SK-N-MC (cell line): ENCODE measurements at regions not wholly inside any gene's neighbourhood (a gene's known extent, or its start where the extent isn't known, plus 50 kb on each side); places are given as distances from the start of the nearest gene placed in this dataset.

Experiments
- DNase-seq: peaks from one replicate; pipeline ENCODE4 v3.0.0-alpha.2; 2011; ENCODE audit warnings: low read depth, low spot score
- H3K27ac ChIP-seq: fragments of 200-600 bp; sonication (generic); 2 replicates; pipeline ENCODE4 v1.5.1; 2016; ENCODE audit warnings: mixed run types
- H3K36me3 ChIP-seq: fragments of 200-600 bp; sonication (generic); 2 replicates; pipeline ENCODE4 v1.6.1; 2017; ENCODE audit warnings: antibody characterized with exemption, low read length, mixed read lengths; ENCODE audit not compliant: insufficient read depth
- H3K4me3 ChIP-seq: fragments of 200-600 bp; sonication (generic); 2 replicates; pipeline ENCODE4 v1.5.1; 2016
- H3K9ac ChIP-seq: fragments of 200-600 bp; sonication (generic); 2 replicates; pipeline ENCODE4 v1.8.0; 2017; ENCODE audit warnings: mixed run types, mixed read lengths; ENCODE audit not compliant: insufficient read length
- H3K9me3 ChIP-seq: fragments of 200-600 bp; sonication (generic); 2 replicates; pipeline ENCODE4 v1.6.1; 2017; ENCODE audit warnings: low read depth, mild to moderate bottlenecking, antibody characterized with exemption, low read length, moderate library complexity, mixed read lengths
- EZH2 ChIP-seq: fragments of 200-600 bp; sonication (generic); IDR thresholded peaks from one replicate; pipeline ENCODE4 v1.6.1; 2017; ENCODE audit warnings: antibody characterized with exemption
- FOXP2 ChIP-seq: optimal IDR thresholded peaks from 2 replicates; pipeline ENCODE3; 2011; ENCODE audit warnings: mild to moderate bottlenecking, moderate library complexity; ENCODE audit not compliant: insufficient read depth; ENCODE audit errors: extremely low read length, control extremely low read depth
- POLR2AphosphoS5 ChIP-seq: IDR thresholded peaks from 2 replicates; pipeline ENCODE4 v1.6.1; 2012; ENCODE audit warnings: mild to moderate bottlenecking, low read depth, low read length, borderline replicate concordance

DNA sequence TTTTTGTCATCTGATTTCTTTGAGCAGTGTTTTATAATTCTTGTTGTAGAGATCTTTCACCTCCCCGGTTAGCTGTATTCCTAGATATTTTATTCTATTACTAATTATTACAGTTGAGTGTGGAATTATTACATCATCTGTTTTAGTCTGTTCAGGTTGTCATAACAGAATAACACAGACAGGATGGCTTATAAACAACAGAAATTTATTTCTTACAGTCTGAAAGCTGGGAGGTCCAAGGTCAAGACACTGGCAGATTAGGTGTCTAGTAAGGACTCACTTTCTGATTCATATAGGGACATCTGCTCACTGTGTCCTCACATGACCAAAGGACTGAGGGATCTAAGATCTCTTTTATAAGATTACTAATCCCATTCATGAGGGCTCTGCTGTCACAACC lies 121.3 kb upstream of the THBS1 start:
- H3K9ac ChIP-seq = no peak overlapping the region
- no peak overlapping the region for H3K4me3 ChIP-seq
- no peak for DNase-seq
- no peaks in the 10 kb centered on the region for H3K36me3 ChIP-seq
- H3K27ac ChIP-seq = no peak overlapping the region
- TF ChIP-seq POLR2AphosphoS5 (no peak), EZH2 (no peak), FOXP2 (no peak)
- no peaks in the 10 kb centered on the region for H3K9me3 ChIP-seq

DNA sequence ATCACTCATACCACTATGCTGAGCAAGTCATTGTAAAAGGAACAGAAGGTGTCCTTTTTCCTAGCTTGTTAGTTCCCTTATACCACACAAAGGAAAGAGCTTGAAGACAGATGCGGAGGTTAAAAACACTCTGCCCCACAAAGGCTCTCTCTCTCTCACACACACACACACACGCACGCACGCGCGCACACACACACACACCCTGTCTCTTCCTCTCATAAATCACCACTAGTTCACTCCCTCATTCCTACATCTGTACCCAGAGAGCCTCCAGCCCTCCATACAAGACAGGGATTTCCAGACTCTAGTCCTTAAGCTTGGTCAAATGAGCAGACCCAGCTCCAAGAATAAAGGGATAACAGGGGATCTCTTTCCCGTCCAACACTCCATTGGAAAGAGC lies 120.1 kb upstream of the THBS1 start:
- Histone ChIP-seq H3K4me3 (no peak overlapping the region), H3K27ac (no peak overlapping the region), H3K9ac (no peak overlapping the region), H3K9me3 (no peaks in the 10 kb centered on the region), H3K36me3 (no peaks in the 10 kb centered on the region)
- DNase-seq = no peak
- no peak for TF ChIP-seq EZH2
- TF ChIP-seq FOXP2 = no peak
- TF ChIP-seq POLR2AphosphoS5 = no peak

DNA sequence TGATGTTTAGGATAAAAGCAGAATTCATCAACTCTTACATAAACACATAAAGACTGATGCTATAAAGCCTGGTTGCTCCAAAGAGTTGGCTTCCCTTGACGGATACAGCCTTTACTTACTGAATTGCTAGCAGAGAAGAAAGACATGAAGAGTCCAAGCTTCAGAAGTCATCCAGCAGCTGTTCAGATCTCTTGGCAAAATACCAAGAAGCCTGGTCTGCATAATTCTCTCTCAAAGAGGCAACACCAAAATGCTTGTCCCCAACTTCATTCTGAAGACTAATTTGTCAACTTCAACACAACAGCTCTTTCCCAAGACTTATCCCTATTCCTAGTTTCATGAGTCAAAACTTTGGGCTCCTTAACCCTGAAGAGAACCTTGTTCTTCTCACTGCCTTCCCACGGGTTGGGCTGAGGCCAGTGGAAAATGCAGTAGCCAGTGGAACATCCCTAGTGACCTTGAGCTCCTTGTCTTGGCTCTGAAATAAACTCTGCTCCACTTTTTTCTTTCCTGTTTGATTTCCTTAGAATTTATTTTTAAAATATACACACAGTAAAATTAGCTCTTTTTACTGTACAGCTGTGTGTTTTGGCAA lies 119.2 kb upstream of the THBS1 start:
- Histone ChIP-seq H3K36me3 (no peaks in the 10 kb centered on the region), H3K9me3 (no peaks in the 10 kb centered on the region), H3K27ac (no peak overlapping the region), H3K9ac (no peak overlapping the region), H3K4me3 (no peak overlapping the region)
- no peak for TF ChIP-seq EZH2
- TF ChIP-seq FOXP2 = no peak
- TF ChIP-seq POLR2AphosphoS5 = no peak
- DNase-seq = no peak

DNA sequence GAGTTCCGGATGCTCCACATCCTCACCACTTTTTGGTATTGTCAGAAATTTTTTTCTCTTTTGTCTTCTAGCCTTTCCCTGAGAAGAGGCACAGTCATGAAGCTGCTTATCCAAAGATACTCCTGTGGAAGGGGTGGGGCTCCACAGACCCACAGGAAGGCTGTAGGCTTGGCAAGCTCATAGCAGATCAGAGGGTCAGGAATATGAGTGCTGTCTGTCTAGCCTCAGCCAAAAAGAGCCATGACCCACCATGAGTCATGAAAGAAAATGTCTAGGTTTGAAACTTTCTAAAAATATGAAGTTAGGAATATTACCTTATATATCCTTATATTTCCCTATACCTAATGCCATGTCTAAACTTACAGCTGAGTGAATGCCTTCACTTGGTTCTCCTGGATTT lies 118.2 kb upstream of the THBS1 start:
- Histone ChIP-seq H3K27ac (no peak overlapping the region), H3K9ac (no peak overlapping the region)
- no peak for DNase-seq

DNA sequence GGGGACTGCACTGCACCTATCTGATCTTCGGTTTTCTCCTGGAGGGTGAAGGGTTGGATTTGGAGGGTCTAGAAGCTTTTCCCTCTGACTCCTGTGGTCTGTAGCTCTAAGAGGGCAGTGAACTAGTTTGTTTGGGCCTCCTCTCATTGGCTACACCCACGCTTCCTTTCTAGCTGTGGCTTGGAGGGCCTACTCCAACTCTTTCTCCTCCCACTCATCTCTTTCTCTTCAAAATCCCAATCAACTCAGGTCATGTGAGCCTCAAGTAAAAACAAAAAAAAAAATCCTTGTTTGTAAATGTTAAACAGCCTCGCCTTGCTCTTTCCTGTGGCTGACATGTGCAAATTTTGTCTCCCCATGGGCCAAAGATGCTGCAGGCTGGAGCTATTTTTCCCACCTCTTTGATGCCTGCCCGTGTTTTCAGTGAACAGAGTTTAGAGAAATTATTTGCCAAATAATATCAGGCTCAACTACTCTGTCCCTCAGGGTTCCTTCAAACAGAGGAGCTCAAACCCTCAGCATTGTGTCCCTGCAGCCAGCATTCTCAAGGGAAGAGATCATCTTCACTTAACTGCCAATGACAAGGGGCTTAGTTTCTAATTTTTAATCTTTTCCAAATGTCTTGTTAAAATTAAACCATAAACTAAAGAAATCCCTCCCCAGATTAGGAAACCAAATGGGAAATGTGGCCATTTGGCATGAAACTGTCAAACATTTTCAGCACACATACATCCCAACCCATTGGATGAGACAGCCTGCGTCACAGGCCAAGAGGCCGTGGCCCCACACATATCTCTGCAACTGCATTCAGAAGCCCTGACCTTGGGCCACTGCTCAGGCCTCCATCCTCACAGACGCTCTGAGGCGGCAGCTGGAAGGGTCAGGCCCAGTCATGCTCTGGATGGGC lies 114.8 kb upstream of the THBS1 start:
- no peaks in the 10 kb centered on the region for H3K36me3 ChIP-seq
- DNase-seq = no peak
- no peak overlapping the region for H3K27ac ChIP-seq
- no peaks in the 10 kb centered on the region for H3K9me3 ChIP-seq
- TF ChIP-seq EZH2 = no peak
- TF ChIP-seq FOXP2 = no peak
- TF ChIP-seq POLR2AphosphoS5 = no peak
- H3K4me3 ChIP-seq = no peak overlapping the region
- H3K9ac ChIP-seq = no peak overlapping the region

More for the DNA sequence above, 118.2 kb upstream of the THBS1 start:
- Histone ChIP-seq H3K36me3 (no peaks in the 10 kb centered on the region), H3K4me3 (no peak overlapping the region), H3K9me3 (no peaks in the 10 kb centered on the region)
- TF ChIP-seq EZH2 = no peak
- TF ChIP-seq FOXP2 = no peak
- no peak for TF ChIP-seq POLR2AphosphoS5

DNA sequence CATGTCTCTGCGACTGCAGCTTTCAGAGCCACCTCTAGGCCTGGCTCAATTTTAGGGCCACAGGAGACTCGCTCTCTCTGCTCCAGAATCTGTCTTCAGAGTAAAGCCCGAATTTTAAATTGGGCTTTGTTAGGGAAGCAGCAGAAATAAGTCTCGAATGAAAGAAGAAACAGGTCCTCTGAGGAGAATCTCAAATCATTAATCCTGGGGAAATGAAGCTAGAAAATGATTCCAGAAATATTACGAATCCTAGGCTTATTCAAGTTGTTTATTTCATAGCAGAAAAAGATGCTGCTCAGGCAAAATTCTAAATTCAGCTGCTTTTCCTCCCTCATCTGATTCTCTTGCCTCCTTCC lies 114.2 kb upstream of the THBS1 start:
- no peak overlapping the region for H3K4me3 ChIP-seq
- H3K9me3 ChIP-seq = no peaks in the 10 kb centered on the region
- no peak for DNase-seq
- no peaks in the 10 kb centered on the region for H3K36me3 ChIP-seq
- H3K9ac ChIP-seq = no peak overlapping the region
- TF ChIP-seq EZH2 (no peak), POLR2AphosphoS5 (no peak), FOXP2 (no peak)
- H3K27ac ChIP-seq = no peak overlapping the region

DNA sequence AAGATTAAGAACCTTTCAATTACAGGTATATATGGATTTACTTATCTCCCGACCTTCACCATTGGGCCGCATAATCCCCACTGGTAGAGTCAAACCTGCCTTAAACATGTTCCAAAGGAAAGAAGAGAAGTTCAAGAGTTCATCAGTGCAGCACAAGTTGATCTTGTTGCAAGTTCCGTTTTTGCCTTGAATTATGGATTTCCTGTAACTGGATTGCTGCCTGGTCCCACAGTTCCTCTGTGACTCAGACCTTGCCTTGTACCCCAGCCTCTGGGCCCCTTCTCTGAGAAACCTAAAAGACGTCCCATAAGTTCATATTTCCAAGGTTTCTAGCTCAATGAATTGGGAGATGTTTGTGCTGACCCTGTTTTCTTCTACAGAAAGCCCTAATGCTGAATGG lies 112.5 kb upstream of the THBS1 start:
- no peaks in the 10 kb centered on the region for H3K36me3 ChIP-seq
- no peak overlapping the region for H3K27ac ChIP-seq
- DNase-seq = no peak
- no peaks in the 10 kb centered on the region for H3K9me3 ChIP-seq
- no peak overlapping the region for H3K4me3 ChIP-seq
- TF ChIP-seq EZH2 (no peak), FOXP2 (no peak), POLR2AphosphoS5 (no peak)
- no peak overlapping the region for H3K9ac ChIP-seq

DNA sequence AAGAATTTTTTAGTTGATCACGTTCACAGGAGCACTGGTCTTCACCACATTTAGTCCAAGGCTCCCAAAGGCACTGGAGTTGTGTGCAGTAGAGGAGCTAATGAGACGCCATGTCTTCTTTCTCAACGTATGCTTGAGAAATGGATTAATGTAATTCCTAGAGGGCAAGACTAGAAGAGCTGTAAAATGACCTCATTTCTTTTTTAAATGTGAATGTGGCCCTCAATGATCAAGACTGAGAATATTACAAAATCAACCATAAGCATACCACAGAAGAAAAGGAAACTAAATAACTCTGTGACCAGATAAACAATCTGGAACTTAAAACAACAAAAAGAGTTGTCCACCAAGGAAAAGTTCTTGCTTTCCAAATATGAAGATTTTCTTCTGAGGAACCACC lies 112.1 kb upstream of the THBS1 start:
- no peak for TF ChIP-seq POLR2AphosphoS5
- no peak for TF ChIP-seq FOXP2
- Histone ChIP-seq H3K36me3 (no peaks in the 10 kb centered on the region), H3K27ac (no peak overlapping the region), H3K9me3 (no peaks in the 10 kb centered on the region), H3K9ac (no peak overlapping the region), H3K4me3 (no peak overlapping the region)
- DNase-seq = no peak
